GM23248 (cell line): ENCODE measurements at regions not wholly inside any gene's neighbourhood (a gene's known extent, or its start where the extent isn't known, plus 50 kb on each side); places are given as distances from the start of the nearest gene placed in this dataset.

ENCODE experiments used
- DNase-seq: peaks from one replicate; pipeline ENCODE4 v3.0.0-alpha.2; 2015
- H2AFZ ChIP-seq: fragments of 200-600 bp; sonication (generic); 2 replicates; pipeline ENCODE4 v1.6.1; 2016; ENCODE audit warnings: antibody characterized with exemption
- H3F3A ChIP-seq: fragments of 200-600 bp; sonication (generic); 2 replicates; pipeline ENCODE4 v1.6.1; 2016; ENCODE audit warnings: mild to moderate bottlenecking, antibody characterized with exemption, mixed run types; ENCODE audit not compliant: insufficient read depth
- H3K27ac ChIP-seq: fragments of 200-600 bp; sonication (generic); 2 replicates; pipeline ENCODE4 v1.5.1; 2016; ENCODE audit warnings: mild to moderate bottlenecking
- H3K27me3 ChIP-seq: fragments of 200-600 bp; sonication (generic); replicated peaks from 2 replicates; pipeline ENCODE4 v1.6.1; 2016; ENCODE audit warnings: mild to moderate bottlenecking; ENCODE audit not compliant: insufficient read depth
- H3K36me3 ChIP-seq: fragments of 200-600 bp; sonication (generic); 2 replicates; pipeline ENCODE4 v1.6.1; 2016; ENCODE audit warnings: low read depth, mild to moderate bottlenecking
- H3K4me1 ChIP-seq: fragments of 200-600 bp; sonication (generic); 2 replicates; pipeline ENCODE4 v1.6.1; 2016; ENCODE audit warnings: mild to moderate bottlenecking; ENCODE audit not compliant: insufficient read depth
- H3K4me2 ChIP-seq: fragments of 200-600 bp; sonication (generic); one replicate; pipeline ENCODE4 v1.6.1; 2016; ENCODE audit warnings: mild to moderate bottlenecking; ENCODE audit not compliant: unreplicated experiment
- H3K4me3 ChIP-seq: fragments of 200-600 bp; sonication (generic); 2 replicates; pipeline ENCODE4 v1.5.1; 2016; ENCODE audit warnings: mild to moderate bottlenecking
- H3K79me2 ChIP-seq: fragments of 200-600 bp; sonication (generic); 2 replicates; pipeline ENCODE4 v1.6.1; 2016; ENCODE audit warnings: mild to moderate bottlenecking; ENCODE audit not compliant: insufficient read depth
- H3K9ac ChIP-seq: fragments of 200-600 bp; sonication (generic); 2 replicates; pipeline ENCODE4 v1.6.1; 2016; ENCODE audit warnings: mild to moderate bottlenecking
- H3K9me2 ChIP-seq: fragments of 200-600 bp; sonication (generic); 2 replicates; pipeline ENCODE4 v1.6.1; 2016; ENCODE audit warnings: mixed run types, mild to moderate bottlenecking, moderate library complexity; ENCODE audit not compliant: insufficient read depth
- H3K9me3 ChIP-seq: fragments of 200-600 bp; sonication (generic); one replicate; pipeline ENCODE4 v1.6.1; 2017; ENCODE audit warnings: low read depth
- H4K20me1 ChIP-seq: fragments of 200-600 bp; sonication (generic); 2 replicates; pipeline ENCODE4 v1.6.0; 2016; ENCODE audit not compliant: insufficient read depth
- EZH2 ChIP-seq: fragments of 200-600 bp; sonication (generic); IDR thresholded peaks from 2 replicates; pipeline ENCODE4 v1.6.1; 2018; ENCODE audit warnings: antibody characterized with exemption, mild to moderate bottlenecking; ENCODE audit not compliant: insufficient read depth, poor library complexity, severe bottlenecking
- EZH2phosphoT487 ChIP-seq: fragments of 200-600 bp; sonication (generic); IDR thresholded peaks from 2 replicates; pipeline ENCODE4 v1.6.1; 2018; ENCODE audit warnings: antibody characterized with exemption, moderate library complexity, mild to moderate bottlenecking, low read depth; ENCODE audit not compliant: insufficient read depth
- WGBS, 2 experiments: methylation state at CpG; one replicate each; pipeline ENCODE4 v1.1.6; 2015 to 2017; ENCODE audit warnings: low lambda C conversion rate in 2 of 2, low coverage in 1 of 2; ENCODE audit errors: missing lambda C conversion rate in 2 of 2; 5-methylcytosine and 5-hydroxymethylcytosine counted together
- in situ Hi-C: fragments of 300-500 bp; cut with MboI; formaldehyde crosslinking; loops from 2 replicates; pipeline ENCODE4 v1.15.0; 2020

GRCh38 chr3:94616833-94617232 is 554.0 kb downstream of the NSUN3 start:
- Histone ChIP-seq H2AFZ (no peak overlapping the region), H3K27me3 (no peaks in the 10 kb centered on the region), H3F3A (no peaks in the 10 kb centered on the region), H3K79me2 (no peaks in the 10 kb centered on the region), H3K27ac (no peak overlapping the region), H3K36me3 (no peaks in the 10 kb centered on the region), H3K4me2 (no peak overlapping the region), H3K4me3 (no peak overlapping the region), H3K9ac (no peak overlapping the region), H4K20me1 (no peaks in the 10 kb centered on the region), H3K9me3 (no peaks in the 10 kb centered on the region), H3K9me2 (no peaks in the 10 kb centered on the region), H3K4me1 (no peaks in the 10 kb centered on the region)
- WGBS, 2 experiments = 0 to 2% methylated on average over 2 of the region's 2 CpGs
- TF ChIP-seq EZH2 (no peak), EZH2phosphoT487 (no peak)
- in situ Hi-C loops = no loop called here
- no peak for DNase-seq

GRCh38 chr3:94617312-94617711 is 554.5 kb downstream of the NSUN3 start:
- H3K9ac ChIP-seq = no peak overlapping the region
- no peaks in the 10 kb centered on the region for H3K36me3 ChIP-seq
- H3K4me2 ChIP-seq = no peak overlapping the region
- H3K27ac ChIP-seq = no peak overlapping the region
- no peaks in the 10 kb centered on the region for H3K4me1 ChIP-seq
- WGBS, 2 experiments = 83% methylated on average over 2 of the region's 2 CpGs
- H3K4me3 ChIP-seq = no peak overlapping the region
- no peak for DNase-seq
- H3K9me3 ChIP-seq = no peaks in the 10 kb centered on the region
- in situ Hi-C loops = no loop called here
- H3F3A ChIP-seq = no peaks in the 10 kb centered on the region
- H3K27me3 ChIP-seq = no peaks in the 10 kb centered on the region
- H3K9me2 ChIP-seq = no peaks in the 10 kb centered on the region
- H4K20me1 ChIP-seq = no peaks in the 10 kb centered on the region
- TF ChIP-seq EZH2 (no peak), EZH2phosphoT487 (no peak)
- H3K79me2 ChIP-seq = no peaks in the 10 kb centered on the region
- H2AFZ ChIP-seq = no peak overlapping the region

DNA sequence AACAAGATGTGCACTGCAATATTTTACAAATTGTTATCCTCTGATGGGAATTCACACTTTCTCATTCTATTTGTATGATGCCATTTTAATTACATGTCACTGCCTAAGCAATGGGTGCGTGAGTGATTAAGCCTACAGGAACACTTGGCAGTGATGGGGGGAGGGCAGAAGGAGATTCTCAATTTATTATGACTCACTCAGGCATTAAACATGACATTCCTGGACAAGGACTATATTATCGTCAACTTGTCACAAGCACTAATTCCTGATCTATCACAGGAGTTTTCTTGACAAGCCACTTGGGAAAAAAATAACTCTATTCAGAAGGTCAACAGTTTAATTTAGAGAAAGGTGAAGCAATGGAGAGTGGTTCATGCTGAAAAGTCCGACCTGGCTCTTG is 556.8 kb downstream of the NSUN3 start:
- no peaks in the 10 kb centered on the region for H3F3A ChIP-seq
- H3K4me3 ChIP-seq = no peak overlapping the region
- H2AFZ ChIP-seq = no peak overlapping the region
- H3K4me2 ChIP-seq = no peak overlapping the region
- in situ Hi-C loops = no loop called here
- H3K27ac ChIP-seq = no peak overlapping the region
- no peak for TF ChIP-seq EZH2
- no peak for TF ChIP-seq EZH2phosphoT487
- H3K27me3 ChIP-seq = no peaks in the 10 kb centered on the region
- H3K9me3 ChIP-seq = no peaks in the 10 kb centered on the region
- H3K79me2 ChIP-seq = no peaks in the 10 kb centered on the region
- no peaks in the 10 kb centered on the region for H3K36me3 ChIP-seq
- H3K9ac ChIP-seq = no peak overlapping the region
- H3K4me1 ChIP-seq = no peaks in the 10 kb centered on the region
- H4K20me1 ChIP-seq = no peaks in the 10 kb centered on the region
- no peak for DNase-seq
- 34 to 38% methylated on average over 3 of the region's 3 CpGs for WGBS, 2 experiments
- H3K9me2 ChIP-seq = no peaks in the 10 kb centered on the region

DNA sequence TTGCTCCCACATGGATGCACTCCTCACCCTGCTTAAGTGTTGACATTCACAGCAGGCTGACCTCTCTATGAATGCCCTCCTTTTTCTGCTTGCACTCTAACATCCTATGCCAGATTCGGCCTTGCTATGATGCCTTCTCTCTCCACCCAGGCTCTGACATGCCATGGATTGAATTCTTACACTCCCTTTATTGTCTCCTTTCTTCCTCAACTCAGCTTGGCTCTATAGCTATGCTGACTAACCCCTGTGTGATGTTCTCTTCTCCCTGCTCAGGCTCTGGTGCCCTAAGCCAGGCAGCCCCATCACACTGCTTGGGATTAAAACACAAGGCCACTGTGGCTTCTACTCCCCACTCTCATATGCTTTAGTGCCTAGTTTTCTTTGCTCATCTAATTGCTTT is 563.7 kb downstream of the NSUN3 start:
- 11 to 18% methylated on average over 1 of the region's 1 CpG for WGBS, 2 experiments
- Histone ChIP-seq H3K27me3 (no peaks in the 10 kb centered on the region), H3K4me1 (no peaks in the 10 kb centered on the region), H4K20me1 (no peaks in the 10 kb centered on the region), H3K9ac (no peak overlapping the region), H3K4me3 (no peak overlapping the region), H3K9me3 (no peaks in the 10 kb centered on the region), H3K4me2 (no peak overlapping the region), H3K27ac (no peak overlapping the region), H3K9me2 (no peaks in the 10 kb centered on the region), H3K79me2 (no peaks in the 10 kb centered on the region), H3F3A (no peaks in the 10 kb centered on the region), H3K36me3 (no peaks in the 10 kb centered on the region), H2AFZ (no peak overlapping the region)
- no peak for DNase-seq
- in situ Hi-C loops = no loop called here
- TF ChIP-seq EZH2 (no peak), EZH2phosphoT487 (no peak)

DNA sequence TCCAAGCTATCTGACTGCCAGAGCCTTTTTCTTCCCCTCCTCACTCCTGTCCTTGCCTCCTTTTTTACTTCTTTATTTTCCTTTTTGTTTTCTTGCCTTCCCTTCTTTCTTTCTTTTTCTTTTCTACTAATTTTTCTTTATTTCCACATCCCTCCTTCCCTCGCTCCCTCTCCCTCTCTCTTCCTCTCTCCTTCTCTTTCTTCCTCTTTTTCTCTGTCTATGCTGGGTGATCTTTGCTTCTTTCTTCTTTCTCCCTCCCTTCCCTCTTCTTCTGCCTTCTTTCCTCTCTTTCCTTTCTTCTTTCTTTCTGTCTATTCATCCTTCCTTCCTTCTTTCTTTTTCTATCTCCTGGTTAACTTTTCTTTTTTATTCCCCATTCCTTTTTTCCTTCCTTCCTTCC is 564.8 kb downstream of the NSUN3 start:
- Histone ChIP-seq H3K9ac (no peak overlapping the region), H3K4me3 (no peak overlapping the region), H4K20me1 (no peaks in the 10 kb centered on the region), H3K36me3 (no peaks in the 10 kb centered on the region), H3K27ac (no peak overlapping the region), H2AFZ (no peak overlapping the region), H3K9me2 (no peaks in the 10 kb centered on the region), H3K4me2 (no peak overlapping the region), H3K79me2 (no peaks in the 10 kb centered on the region), H3K9me3 (no peaks in the 10 kb centered on the region), H3K4me1 (no peaks in the 10 kb centered on the region), H3F3A (no peaks in the 10 kb centered on the region), H3K27me3 (no peaks in the 10 kb centered on the region)
- in situ Hi-C loops = no loop called here
- no peak for TF ChIP-seq EZH2
- no peak for TF ChIP-seq EZH2phosphoT487
- no peak for DNase-seq
- WGBS, 2 experiments = 17 to 33% methylated on average over 1 of the region's 1 CpG
